PC-9 (cell line): ENCODE measurements at regions not wholly inside any gene's neighbourhood (a gene's known extent, or its start where the extent isn't known, plus 50 kb on each side); places are given as distances from the start of the nearest gene placed in this dataset.

Experiments
- BruUV-seq: library from RNA; stranded (reverse); fragments of 400-500 nt; replicated peaks from 2 replicates; lab custom pipeline; 2021; lab: Mats Ljungman, UMichigan
- CTCF ChIA-PET: fragments of 300-600 bp; sonication (Branson Sonifier 250); formaldehyde crosslinking; loops from one replicate; lab custom pipeline; 2022; ENCODE audit warnings: antibody characterized with exemption; lab: Charles Lee
- POLR2A ChIA-PET: fragments of 300-600 bp; sonication (Branson Sonifier 250); formaldehyde crosslinking; loops from one replicate; lab custom pipeline; 2022; ENCODE audit warnings: antibody characterized with exemption; ENCODE audit not compliant: unreplicated experiment; lab: Charles Lee
- DNase-seq, 2 experiments: peaks; one replicate each; pipeline versions ENCODE4 v3.0.0 to v3.0.0-alpha.2; 2015 to 2022; ENCODE audit warnings: mixed read lengths in 1 of 2
- H2AFZ ChIP-seq: fragments of 200-600 bp; sonication (generic); 2 replicates; pipeline ENCODE4 v1.8.1; 2017; ENCODE audit warnings: antibody characterized with exemption
- H3F3A ChIP-seq: fragments of 200-600 bp; sonication (generic); 2 replicates; pipeline ENCODE4 v1.8.1; 2017; ENCODE audit warnings: antibody characterized with exemption, mild to moderate bottlenecking, low read depth; ENCODE audit not compliant: insufficient read depth
- H3K27ac ChIP-seq: fragments of 200-600 bp; sonication (generic); 2 replicates; pipeline ENCODE4 v1.6.1; 2016; ENCODE audit warnings: mixed run types
- H3K27me3 ChIP-seq: fragments of 200-600 bp; sonication (generic); 2 replicates; pipeline ENCODE4 v1.6.1; 2016; ENCODE audit warnings: low read depth, mixed run types; ENCODE audit not compliant: insufficient read depth
- H3K36me3 ChIP-seq: fragments of 200-600 bp; sonication (generic); 2 replicates; pipeline ENCODE4 v1.6.1; 2016; ENCODE audit warnings: low read depth, mixed run types
- H3K4me1 ChIP-seq: fragments of 200-600 bp; sonication (generic); replicated peaks from 2 replicates; pipeline ENCODE4 v1.6.1; 2016; ENCODE audit warnings: mixed run types; ENCODE audit not compliant: insufficient read depth
- H3K4me2 ChIP-seq: fragments of 200-600 bp; sonication (generic); 2 replicates; pipeline ENCODE4 v1.6.1; 2017; ENCODE audit warnings: mixed run types
- H3K4me3 ChIP-seq: fragments of 200-600 bp; sonication (generic); 2 replicates; pipeline ENCODE4 v1.6.1; 2016; ENCODE audit warnings: mixed run types
- H3K79me2 ChIP-seq: fragments of 200-600 bp; sonication (generic); 2 replicates; pipeline ENCODE4 v1.6.1; 2017; ENCODE audit warnings: low read depth, mixed run types
- H3K9me2 ChIP-seq: fragments of 200-600 bp; sonication (generic); 2 replicates; pipeline ENCODE4 v1.8.1; 2017; ENCODE audit warnings: mild to moderate bottlenecking; ENCODE audit not compliant: insufficient read depth
- H3K9me3 ChIP-seq: fragments of 200-600 bp; sonication (generic); 2 replicates; pipeline ENCODE4 v1.8.1; 2016; ENCODE audit warnings: low read depth; ENCODE audit not compliant: insufficient read depth
- H4K20me1 ChIP-seq: fragments of 200-600 bp; sonication (generic); 2 replicates; pipeline ENCODE4 v1.8.1; 2017; ENCODE audit not compliant: insufficient read depth
- CTCF ChIP-seq: fragments of 200-600 bp; sonication (generic); conservative IDR thresholded peaks from 2 replicates; pipeline ENCODE4 v1.6.1; 2017; ENCODE audit warnings: mixed run types, antibody characterized with exemption, mild to moderate bottlenecking, moderate library complexity
- EZH2 ChIP-seq: fragments of 200-600 bp; sonication (generic); IDR thresholded peaks from 2 replicates; pipeline ENCODE4 v1.8.0; 2017; ENCODE audit warnings: antibody characterized with exemption, low read depth
- intact Hi-C: fragments of 100-400 bp; cut with micrococcal nuclease; formaldehyde crosslinking; loops from one replicate; pipeline ENCODE4 v1.10.0; 2022; ENCODE audit not compliant: unreplicated experiment

DNA sequence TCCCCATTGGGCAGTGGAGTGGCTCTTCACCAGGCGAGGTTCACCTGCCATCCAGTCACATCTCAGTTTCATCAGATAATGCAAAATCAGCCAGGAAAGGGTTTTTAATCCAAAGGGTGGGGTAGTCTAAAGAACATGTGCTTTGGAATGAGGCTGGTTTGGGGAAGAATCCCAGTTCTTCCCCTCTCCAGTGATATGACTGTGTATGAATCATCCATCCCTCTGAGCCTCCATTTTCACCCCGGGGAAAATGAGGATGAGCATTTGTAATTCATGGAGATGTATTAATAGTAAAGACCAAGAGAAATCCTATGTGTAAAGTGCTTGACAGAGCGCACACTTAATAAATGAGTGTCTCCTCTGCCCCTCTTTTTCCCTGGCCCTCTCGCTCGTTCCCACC is 215.1 kb upstream of the FGGY start:
- no peaks in the 10 kb centered on the region for H3K4me1 ChIP-seq
- no peaks in the 10 kb centered on the region for H3K9me3 ChIP-seq
- intact Hi-C loops: no loop called here
- TF ChIP-seq CTCF: no peak
- TF ChIP-seq EZH2: no peak
- no peak for DNase-seq
- CTCF ChIA-PET: no interaction called here
- H3K4me2 ChIP-seq: no peak overlapping the region
- no peaks in the 10 kb centered on the region for H3K36me3 ChIP-seq
- H3K27ac ChIP-seq: no peak overlapping the region
- H4K20me1 ChIP-seq: no peaks in the 10 kb centered on the region
- no peak overlapping the region for H3K4me3 ChIP-seq
- H2AFZ ChIP-seq: no peak overlapping the region
- POLR2A ChIA-PET: no interaction called here
- no peaks in the 10 kb centered on the region for H3K9me2 ChIP-seq
- H3K27me3 ChIP-seq: no peaks in the 10 kb centered on the region
- no peaks in the 10 kb centered on the region for H3F3A ChIP-seq
- BruUV-seq: no TSS peak
- H3K79me2 ChIP-seq: no peaks in the 10 kb centered on the region

- DNase-seq: no peak
- Histone ChIP-seq H3K36me3 (no peaks in the 10 kb centered on the region), H2AFZ (0 out of 2 replicates have a peak overlapping the region, but pooled peaks have one; percentile 4), H3K4me3 (no peak overlapping the region), H3K27ac (no peak overlapping the region), H3K79me2 (no peaks in the 10 kb centered on the region), H3K9me2 (no peaks in the 10 kb centered on the region), H3K9me3 (0 out of 2 replicates have a peak, but pooled peaks cover 3% of the 10 kb centered on the region), H4K20me1 (no peaks in the 10 kb centered on the region), H3K27me3 (no peaks in the 10 kb centered on the region), H3K4me1 (no peaks in the 10 kb centered on the region), H3K4me2 (no peak overlapping the region), H3F3A (no peaks in the 10 kb centered on the region)
- POLR2A ChIA-PET: interaction anchor here (0.6 kb wide), 1 partner anchor 276 kb away, joined by 3 read pairs; no protein-coding TSS in a partner anchor
- no peak for TF ChIP-seq CTCF
- TF ChIP-seq EZH2: no peak
- no TSS peak for BruUV-seq
- CTCF ChIA-PET: no interaction called here
- intact Hi-C loops: no loop called here
These were observed 212.7 kb upstream of the FGGY start for GRCh38 chr1:59083946-59084865.

DNA sequence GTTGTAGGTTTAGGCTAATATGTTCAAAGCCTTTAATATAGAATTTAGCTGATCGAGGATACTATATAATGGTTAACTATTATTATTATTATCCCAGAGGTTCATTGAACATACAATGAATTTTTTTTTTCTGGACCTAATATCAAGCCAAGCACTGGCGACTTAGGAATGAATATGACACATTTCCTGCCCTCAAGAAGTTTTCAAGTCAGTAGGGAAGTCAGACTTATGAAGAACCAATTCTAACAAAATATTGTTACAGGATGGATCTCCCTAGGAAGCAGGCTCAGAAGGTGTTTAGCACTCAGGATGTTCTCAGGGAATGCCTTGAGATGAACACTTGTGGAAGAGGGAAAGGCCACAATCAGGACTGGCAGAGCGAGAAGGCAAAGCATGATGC is 211.8 kb upstream of the FGGY start:
- ChIA-PET POLR2A (no interaction called here), CTCF (no interaction called here)
- H2AFZ ChIP-seq: no peak overlapping the region
- no peaks in the 10 kb centered on the region for H3K4me1 ChIP-seq
- no peaks in the 10 kb centered on the region for H3K27me3 ChIP-seq
- no peaks in the 10 kb centered on the region for H3F3A ChIP-seq
- intact Hi-C loops: no loop called here
- H4K20me1 ChIP-seq: no peaks in the 10 kb centered on the region
- H3K36me3 ChIP-seq: no peaks in the 10 kb centered on the region
- no peaks in the 10 kb centered on the region for H3K79me2 ChIP-seq
- no TSS peak for BruUV-seq
- H3K27ac ChIP-seq: no peak overlapping the region
- no peaks in the 10 kb centered on the region for H3K9me2 ChIP-seq
- TF ChIP-seq EZH2 (no peak), CTCF (no peak)
- 0 out of 2 replicates have a peak, but pooled peaks cover 6% of the 10 kb centered on the region for H3K9me3 ChIP-seq
- no peak for DNase-seq
- H3K4me3 ChIP-seq: no peak overlapping the region
- no peak overlapping the region for H3K4me2 ChIP-seq
